Activated CD8-positive, alpha-beta memory T cell treated with anti-CD3 and anti-CD28 coated beads, Interleukin-2, amount 50 U/mL, for 48 hours (primary cell): ENCODE measurements at regions not wholly inside any gene's neighbourhood (a gene's known extent, or its start where the extent isn't known, plus 50 kb on each side); places are given as distances from the start of the nearest gene placed in this dataset.

ENCODE experiments used
- DNase-seq: peaks from one replicate; pipeline ENCODE4 v3.0.0-alpha.2; 2020

DNA sequence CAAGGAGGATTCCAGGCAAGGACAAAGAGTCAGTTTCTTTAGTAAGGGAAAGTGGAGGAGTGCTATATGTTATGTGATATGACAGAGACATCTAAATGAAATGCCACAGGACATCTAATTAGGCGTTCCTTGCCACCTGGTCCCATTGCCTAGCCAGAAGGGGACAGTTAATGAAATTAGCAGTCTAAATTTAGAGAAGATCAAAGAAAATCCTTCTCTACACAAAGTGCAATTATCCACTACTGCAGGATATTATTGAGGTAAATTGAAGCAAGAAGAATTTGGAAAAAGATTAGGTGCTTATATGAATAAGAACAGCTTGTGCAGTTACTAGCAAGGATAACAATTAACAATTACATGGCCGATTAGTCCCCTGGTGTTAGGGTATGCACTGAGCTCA lies 495.3 kb upstream of the NMUR2 start:
- DNase-seq = no peak

DNA sequence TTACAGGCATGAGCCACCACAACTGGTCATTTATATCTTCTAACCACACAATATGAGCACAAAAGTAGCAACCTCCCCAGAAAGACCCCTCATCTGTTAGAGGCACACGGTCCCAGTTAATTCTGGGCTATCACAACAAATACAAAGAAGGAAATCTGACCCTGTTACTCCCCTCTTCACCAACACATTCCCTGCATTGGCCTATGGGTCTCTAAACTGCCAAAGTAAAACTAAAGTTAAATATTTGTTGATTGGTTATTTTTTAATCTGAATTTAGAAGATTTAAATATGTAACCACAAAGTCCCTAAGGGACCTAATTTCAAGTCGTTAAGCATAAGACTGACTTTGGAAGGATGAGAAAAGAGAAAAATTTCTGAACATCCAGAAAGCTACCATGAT lies 496.7 kb upstream of the NMUR2 start:
- DNase-seq = no peak

DNA sequence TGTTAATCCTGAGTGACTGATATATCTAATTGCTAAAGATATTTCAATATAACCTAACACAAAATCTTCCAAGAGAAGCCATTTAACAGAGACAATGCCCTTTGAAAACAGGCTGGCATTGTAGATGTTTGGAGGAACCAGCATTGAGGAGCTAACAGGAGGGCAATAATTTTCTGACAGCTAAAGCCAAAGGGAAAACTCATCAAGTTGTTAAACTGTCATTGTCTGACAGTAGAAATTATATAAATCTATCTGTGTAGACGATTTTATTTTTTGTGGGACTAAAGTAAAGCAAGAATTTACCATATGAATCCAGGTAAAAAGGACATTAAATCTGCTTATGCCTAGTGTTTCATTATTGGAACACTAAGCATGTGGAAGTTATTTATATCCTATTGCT lies 500.2 kb upstream of the NMUR2 start:
- DNase-seq = no peak

DNA sequence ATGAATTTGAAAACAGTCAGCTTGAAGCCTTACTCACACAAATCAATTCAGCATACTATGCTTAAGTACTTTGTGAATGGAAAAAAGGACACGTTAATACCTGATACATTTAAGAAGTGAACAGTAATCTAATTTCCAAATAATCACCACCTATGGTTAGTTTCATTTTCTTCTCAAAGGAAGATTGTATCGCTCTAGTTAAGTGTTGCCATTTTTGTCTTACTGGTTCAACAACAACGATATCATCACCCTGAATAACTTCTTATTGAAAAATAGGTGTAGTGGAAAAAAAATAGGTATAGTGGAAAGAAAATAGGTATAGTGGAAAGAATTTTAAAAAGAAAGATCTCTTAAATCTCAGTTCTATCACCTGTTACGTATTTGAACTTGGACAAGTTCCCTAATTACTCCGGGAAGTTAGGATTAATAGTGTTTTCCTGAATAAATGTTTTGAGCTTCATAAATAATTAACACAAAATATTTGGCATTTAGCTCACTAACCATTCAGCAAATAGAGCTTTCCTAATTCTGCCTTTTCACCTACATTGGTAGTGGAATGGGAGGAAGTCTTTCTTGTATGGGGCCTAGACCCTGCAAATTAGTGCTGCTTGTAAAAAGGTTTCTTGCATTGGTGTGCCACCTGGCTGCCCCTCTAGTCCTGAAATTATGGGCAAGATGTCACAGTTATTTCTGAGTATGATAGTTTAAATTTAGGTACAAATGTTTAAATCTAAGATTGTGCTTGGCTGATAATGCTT lies 502.6 kb upstream of the NMUR2 start:
- DNase-seq = no peak

DNA sequence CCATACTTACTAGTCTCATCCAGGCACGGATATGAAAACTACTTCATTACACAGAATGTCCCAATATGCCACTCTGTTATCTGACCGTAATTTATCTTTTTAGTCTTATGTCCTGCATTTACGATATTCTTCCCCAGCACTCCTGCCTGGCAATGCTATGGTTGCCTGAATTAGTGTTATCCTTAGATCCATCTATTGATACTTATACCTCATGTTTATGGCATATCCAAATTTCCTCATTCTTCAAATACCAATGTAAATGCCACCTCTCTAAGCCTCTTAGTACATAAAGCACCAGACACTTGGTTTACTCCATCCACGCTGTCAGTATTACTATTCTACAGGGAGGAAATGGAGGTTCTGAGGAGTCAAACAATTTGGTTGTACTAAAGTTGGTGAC lies 507.8 kb upstream of the NMUR2 start:
- DNase-seq = no peak

DNA sequence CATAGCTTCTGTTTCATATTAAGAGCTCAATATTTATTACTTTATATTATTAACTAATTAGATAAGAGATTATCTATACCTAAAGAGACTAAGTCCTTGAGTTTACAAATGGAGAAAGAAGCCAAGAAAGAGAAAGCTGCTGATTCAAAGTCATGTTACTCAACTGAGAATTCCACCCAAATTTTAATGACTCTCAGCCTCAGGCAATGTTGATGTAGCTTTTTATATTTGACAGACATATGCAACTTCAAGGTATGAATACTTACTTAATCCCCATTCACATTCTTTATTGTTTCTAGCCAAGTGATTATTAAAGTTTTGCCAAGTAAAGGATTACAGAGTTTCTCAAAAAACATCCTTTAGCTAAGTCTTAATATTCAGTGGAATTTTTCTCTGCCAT lies 527.5 kb upstream of the NMUR2 start:
- DNase-seq = no peak

DNA sequence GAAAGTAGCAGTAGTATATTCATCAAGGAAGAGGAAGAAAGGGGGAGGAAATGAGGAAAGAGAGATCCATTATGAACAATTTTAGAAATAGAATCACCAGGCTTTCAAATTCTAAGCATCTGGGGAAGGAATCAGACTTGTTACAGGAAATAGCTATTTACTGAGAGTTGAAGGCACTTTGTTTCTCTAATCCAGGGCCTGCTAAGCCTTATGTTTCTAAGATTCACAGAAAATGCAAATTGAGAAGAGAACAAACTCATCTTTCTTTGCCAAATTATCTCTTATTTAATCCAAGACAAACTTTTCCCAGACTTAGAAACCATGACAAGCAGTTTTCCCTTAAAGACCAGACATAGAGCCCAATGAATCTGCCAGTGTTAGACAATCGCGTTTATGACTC lies 528.0 kb upstream of the NMUR2 start:
- DNase-seq = no peak

DNA sequence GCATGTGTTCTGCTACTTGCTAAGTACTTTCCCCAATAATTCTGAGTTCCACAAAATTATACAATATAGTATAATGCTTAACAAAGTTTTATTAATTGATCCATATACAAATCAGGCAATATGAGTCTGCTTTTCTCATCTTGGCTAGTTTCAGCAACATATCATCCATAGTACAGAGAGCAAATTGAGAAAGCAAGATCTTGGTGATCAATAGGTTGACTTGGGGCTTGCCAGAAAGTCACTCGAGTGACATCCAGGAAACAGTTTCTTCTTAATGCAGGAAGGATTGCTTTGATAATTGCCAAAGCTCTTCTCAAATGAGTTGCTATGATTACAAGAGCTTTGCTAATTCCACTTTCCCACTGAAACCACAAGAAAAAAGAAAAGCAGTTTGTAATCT lies 533.6 kb upstream of the NMUR2 start:
- no peak for DNase-seq

DNA sequence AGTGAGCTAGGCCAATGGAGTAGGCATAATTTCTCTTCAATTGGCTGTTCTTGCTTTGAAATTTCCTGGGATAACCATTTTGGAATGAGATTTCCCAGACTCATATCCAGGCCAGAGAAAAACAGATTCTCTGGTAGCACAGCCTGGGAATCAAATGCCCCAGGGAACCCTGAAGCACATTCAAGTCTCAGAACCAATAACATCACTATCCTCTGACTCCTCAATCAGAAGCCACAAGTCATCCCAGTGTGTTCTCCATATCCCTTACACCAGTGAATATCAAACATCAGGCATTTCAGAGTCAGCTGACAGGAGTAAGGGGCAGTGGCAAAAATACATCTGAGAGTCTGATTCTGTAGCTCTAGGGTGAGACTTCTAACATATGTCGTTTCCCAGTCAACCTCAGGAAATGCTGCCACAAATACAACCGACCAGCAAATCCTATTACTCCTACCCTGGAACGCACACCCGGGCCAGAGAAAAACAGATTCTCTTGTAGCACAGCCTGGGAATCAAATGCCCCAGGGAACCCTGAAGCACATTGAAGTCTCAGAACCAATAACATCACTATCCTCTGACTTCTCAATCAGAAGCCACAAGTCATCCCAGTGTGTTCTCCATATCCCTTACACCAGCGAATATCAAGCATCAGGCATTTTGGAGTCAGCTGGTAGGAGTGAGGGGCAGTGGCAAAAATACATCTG lies 537.7 kb upstream of the NMUR2 start:
- no peak for DNase-seq

DNA sequence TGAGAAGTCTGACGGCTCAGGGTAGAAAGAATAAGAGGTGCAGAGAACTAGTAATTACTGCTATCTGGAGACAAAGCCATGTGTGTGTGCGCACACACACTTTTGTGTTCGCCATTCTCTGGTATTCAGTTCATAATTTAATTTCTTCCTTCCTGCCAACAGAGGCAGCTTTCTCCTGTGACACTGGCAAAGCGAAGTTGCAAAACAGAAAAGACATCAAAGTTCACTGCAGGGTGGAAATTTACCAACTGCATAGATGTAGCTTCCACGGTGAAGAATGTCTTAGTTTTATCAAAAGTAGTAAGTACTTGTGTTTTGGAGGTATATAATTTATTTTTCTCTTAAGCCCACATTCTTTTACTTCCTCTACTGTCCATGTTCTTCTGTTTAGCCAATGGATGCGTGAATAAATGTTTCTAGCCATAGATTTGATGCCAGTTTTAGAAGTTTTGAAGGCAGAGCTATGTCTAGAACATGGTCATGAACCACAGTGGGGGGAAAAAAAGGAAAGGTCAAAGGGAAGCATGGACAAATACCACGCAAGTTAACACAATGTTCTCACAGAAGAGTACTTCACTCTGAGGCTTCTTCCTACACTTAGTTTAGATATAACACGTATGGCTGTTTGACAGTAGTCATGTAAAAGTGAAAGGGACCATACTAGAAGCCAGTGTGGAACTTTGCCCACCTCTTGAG lies 536.5 kb upstream of the GRIA1 start:
- DNase-seq = no peak

DNA sequence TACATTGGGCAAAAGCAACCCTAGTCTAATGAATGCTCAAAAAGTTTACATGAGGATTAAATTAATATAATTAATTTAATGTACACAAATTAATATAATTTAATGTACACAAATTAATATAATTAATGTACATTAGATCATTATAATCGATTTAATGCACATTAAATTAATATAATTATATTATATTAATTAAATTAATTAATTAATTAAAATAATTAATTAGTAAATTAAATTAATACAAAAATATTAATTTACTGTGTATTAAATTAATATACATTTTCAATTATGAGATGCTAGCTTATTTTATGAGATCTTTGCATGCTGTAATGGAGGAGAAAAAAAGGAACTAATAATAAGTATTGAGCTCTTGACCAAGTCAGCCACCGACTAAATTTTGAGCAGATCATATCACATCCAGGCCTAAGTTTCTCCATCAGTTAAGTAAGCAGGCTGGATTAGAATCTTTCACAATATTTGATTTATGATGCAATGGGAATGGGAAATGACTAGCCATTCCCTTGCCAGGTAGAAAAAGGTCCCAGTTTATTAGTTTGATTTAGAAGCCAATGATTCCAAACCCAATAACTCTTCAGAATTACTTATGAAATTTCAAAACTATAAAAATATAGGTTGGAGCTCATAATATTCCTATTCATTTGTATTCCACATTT lies 533.4 kb upstream of the GRIA1 start:
- DNase-seq = no peak

DNA sequence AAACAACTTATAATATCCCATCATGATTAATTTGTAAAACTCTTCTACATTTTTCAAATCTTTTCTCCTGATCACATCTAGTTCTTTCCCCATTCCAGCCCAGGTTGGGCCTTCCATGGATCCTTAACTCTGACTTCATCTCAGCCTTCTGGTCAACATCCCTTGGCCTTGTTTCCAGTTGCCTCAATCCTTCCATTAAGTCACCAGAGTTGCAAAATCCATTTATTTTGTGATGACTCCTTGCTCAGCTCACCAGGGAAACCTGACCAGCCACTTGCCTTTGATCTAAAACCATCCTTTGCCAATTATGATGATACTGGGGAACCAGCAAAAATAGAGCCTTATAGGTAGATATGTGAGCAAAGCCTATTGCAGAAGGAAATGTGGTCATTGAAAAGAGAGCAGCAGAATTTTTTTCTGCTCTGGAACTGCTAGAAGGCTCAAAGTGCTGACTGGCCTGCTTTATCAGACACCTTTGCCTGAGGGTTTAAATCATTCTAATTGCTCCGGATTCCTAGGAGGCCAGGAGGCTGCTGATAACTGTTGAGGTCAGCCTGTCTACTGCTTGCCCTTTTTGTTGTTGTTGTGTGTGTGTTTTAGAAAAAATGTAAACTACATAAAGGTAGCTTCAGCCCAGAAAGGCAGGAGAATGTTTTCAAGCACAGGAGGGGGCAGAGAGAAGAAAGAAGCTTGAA lies 512.2 kb upstream of the GRIA1 start:
- DNase-seq = no peak

DNA sequence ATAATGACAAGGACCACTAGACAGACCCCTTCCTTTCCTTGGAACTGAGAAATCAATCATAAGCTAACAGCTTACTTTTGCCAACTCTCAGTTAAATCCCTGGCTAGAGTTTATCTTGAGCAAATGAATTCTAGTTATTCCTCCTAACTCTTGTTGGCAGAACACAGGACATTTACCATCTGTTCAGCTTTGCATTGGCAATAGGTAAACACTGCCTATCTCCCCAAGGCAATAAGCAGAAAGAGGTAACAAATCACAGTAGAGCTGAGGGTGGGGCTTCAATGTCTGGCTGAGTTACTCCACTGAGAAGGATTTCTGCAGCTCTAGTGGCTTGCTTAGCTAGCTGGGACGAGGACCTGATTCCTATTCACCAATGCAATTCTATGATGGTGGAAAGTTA lies 503.3 kb upstream of the GRIA1 start:
- DNase-seq = no peak

DNA sequence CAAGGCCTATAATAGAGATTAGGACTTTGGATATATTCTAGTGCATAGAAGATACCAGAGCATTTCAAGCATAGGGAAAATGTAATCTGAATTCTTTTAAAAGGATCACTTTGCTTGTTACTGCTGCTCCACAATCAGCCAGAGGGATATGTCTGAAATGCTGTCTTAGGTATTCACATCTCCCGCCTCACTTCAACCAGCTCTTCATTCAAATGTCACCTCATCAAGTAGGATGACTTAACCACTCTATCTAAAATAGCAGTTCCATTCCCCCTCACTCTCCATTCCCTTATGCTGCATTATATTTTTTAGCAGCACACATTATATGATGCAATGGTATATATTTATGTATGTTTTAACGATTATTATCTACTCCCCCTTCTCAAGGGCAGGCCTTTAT lies 500.3 kb upstream of the GRIA1 start:
- no peak for DNase-seq

DNA sequence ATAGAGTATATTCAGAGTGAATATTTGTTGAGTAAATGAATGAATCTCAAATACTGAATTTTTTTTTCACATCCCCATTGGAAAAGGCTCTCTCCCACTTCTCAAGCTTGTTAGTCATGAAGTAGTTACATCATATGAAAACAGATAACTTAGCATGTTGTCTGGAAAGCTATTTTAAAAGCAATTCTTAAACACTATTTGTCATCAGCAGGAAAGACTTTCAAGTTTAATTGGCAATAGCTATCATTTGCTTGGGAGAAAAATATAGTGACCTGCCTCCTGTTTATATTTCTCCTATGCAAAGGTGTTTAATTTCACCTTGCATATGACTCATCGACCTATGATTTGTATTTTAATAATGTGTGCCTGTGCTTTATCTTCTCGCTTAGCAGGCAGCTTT lies 499.8 kb upstream of the GRIA1 start:
- DNase-seq = no peak

DNA sequence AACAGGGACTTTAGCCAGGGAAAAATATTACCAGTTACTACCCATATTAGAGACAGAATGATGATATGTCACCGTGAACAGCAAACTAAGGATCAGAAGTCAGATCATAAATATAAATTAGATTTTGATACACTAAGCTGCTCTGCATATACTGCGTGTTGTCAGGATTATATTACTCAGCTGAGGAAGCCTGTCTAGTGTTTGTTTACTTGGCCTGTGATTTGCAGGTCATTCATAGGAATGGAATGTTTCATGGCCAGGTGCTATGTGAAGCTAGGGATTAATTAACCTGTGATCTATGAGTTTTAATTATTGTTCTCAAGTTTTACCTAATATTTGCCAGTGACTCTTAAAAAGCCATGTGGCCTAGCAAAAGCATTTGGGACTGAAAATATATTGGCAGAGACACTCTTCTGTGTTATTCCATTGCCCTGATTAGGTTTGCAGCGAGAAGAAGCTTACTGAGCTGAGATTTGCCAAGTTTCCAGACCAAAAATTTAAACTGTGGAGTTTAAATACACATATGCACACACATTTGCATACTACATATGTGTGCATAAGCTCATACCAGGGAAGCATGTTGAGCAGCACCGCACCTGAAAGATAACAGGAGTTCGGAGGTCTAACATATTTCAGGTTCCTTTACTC lies 496.3 kb upstream of the GRIA1 start:
- no peak for DNase-seq

DNA sequence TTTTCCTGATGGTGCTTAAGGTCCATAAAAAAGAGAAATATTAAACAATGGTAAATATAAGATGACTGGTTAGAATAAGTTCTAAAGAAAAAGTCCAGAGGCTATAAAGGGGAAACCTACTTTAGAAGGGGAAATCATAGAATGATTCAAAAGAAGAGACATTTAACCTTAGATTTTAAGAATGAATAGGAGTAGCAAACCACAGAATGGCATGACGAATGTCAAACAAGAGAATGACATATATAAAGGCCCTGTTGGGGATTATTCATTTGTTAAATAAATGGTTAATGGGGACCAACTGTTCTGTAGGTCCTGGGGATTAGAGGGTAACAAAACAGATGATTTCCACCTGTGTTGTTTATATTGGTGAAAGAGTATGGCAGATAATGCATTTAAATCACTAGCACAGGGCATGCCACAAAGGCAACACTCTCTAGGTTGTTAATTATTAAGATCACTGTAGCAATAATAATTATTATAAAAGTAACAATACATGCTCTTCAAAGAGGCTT lies 495.2 kb upstream of the GRIA1 start:
- DNase-seq = no peak

DNA sequence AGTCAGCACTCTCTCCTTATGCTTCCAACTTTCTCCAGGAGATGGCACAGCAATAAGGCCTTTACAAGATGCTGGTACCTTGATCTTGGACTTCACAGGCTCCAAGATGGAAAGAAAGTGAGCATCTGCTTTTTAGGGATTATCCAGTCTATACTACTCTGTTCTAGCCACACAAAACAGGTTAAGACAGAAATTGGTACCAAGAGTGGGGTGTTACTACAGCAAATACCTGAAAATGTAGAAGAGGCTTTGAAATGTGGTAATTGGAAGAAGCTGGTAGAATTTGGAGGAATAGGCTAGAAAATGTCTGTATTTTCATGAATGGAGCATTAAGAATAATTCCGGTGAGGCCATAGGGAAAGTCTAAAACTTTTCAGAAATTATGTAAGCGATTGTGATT lies 484.8 kb upstream of the GRIA1 start:
- no peak for DNase-seq

DNA sequence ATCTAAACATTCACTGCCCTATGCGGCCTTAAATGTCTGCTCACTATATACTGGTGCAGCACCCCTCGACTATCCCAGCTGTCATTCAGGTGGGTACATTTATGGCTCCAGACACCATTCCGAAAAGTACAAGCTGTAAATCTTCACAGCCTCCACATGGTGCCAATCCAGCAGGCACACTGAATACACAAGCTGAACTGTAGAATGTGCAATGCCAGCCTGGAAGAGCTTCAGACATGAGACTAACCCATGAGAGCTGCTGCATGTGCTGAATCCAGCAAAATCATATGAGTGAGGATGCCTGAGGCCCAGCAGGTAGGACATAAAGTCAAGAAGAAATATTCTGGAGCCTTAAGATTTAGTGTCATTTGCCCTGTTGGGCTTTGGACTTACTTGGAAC lies 483.8 kb upstream of the GRIA1 start:
- no peak for DNase-seq

DNA sequence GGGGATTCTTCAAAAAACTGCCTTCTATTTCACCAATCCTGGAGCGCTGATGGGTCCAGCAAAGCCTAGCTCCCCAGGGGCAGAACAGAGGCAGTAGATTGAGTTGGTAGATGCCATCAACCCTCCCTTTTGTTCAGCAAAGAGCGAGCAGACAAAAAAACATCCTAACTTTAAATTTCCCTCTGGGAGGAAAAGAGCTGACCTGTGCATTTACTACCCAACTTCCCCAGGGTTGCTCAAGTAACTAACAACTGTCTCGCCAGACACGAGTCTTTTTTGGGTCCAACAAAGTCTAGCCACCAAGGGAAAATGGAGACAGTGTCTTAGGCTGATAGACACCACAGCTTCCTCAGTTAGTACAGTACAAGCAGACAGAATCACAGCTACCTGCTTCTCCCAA lies 476.3 kb upstream of the GRIA1 start:
- DNase-seq = no peak

DNA sequence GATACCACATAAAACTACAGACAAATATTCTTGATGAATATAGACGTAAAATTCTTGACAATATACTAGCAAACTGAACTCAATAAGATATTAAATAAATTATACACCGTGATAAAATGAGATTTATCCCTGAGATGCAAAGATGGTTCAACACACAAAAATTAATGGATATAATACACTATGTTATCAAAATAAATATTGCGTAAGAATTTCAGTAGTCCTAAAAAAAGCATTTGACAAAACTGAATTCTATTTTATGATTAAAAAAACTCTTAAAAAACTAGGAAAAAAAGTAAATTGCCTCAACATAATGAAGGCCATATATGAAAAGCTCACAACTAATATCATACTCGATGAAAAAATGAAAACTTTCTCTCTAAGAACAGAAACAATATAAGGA lies 472.3 kb upstream of the GRIA1 start:
- DNase-seq = no peak
